Activated T-helper 17 cell treated with anti-CD3 and anti-CD28 coated beads, Interleukin-2, amount 50 U/mL, for 72 hours (primary cell): ENCODE measurements at regions not wholly inside any gene's neighbourhood (a gene's known extent, or its start where the extent isn't known, plus 50 kb on each side); places are given as distances from the start of the nearest gene placed in this dataset.
A peak's percentile ranks its signal among the peaks of the same experiment; 100 is the strongest.

ENCODE experiments used
- ATAC-seq: fragments of 150-1000 bp; cut with Tn5 transposase; replicated peaks from 2 replicates; pipeline ENCODE4 v1.10.0; 2021; ENCODE audit warnings: mild to moderate bottlenecking, moderate library complexity
- H3K27ac Mint-ChIP-seq: one replicate; pipeline ENCODE4 v1.8.0; 2022; ENCODE audit warnings: mixed read lengths
- H3K27me3 Mint-ChIP-seq: one replicate; pipeline ENCODE4 v1.8.0; 2022; ENCODE audit warnings: mixed read lengths
- H3K36me3 Mint-ChIP-seq: one replicate; pipeline ENCODE4 v1.8.0; 2022; ENCODE audit warnings: low read depth, mild to moderate bottlenecking, mixed read lengths
- H3K4me1 Mint-ChIP-seq: one replicate; pipeline ENCODE4 v1.8.0; 2022; ENCODE audit warnings: mixed read lengths
- H3K4me3 Mint-ChIP-seq: one replicate; pipeline ENCODE4 v1.8.0; 2022; ENCODE audit warnings: mild to moderate bottlenecking, mixed read lengths
- H3K9me3 Mint-ChIP-seq: one replicate; pipeline ENCODE4 v1.8.0; 2022; ENCODE audit warnings: mixed read lengths

GRCh38 chr20:57092112-57092899 lies 174.1 kb downstream of the BMP7 start:
- H3K4me1 Mint-ChIP-seq = peaks cover 18% of the 10 kb centered on the region
- H3K27ac Mint-ChIP-seq = no peak overlapping the region
- H3K27me3 Mint-ChIP-seq = peaks cover 10% of the 10 kb centered on the region
- H3K9me3 Mint-ChIP-seq = no peaks in the 10 kb centered on the region
- H3K36me3 Mint-ChIP-seq = peaks cover 19% of the 10 kb centered on the region
- H3K4me3 Mint-ChIP-seq = no peak overlapping the region
- peak; percentile 68 for ATAC-seq

GRCh38 chr20:57092900-57093530 lies 173.4 kb downstream of the BMP7 start:
- no peak for ATAC-seq
- H3K4me1 Mint-ChIP-seq = peaks cover 18% of the 10 kb centered on the region
- no peak overlapping the region for H3K27ac Mint-ChIP-seq
- peaks cover 19% of the 10 kb centered on the region for H3K36me3 Mint-ChIP-seq
- peaks cover 6% of the 10 kb centered on the region for H3K27me3 Mint-ChIP-seq
- no peak overlapping the region for H3K4me3 Mint-ChIP-seq
- no peaks in the 10 kb centered on the region for H3K9me3 Mint-ChIP-seq

GRCh38 chr20:57093766-57094165 lies 172.7 kb downstream of the BMP7 start:
- ATAC-seq = no peak
- Mint-ChIP-seq H3K36me3 (peaks cover 19% of the 10 kb centered on the region), H3K4me1 (peaks cover 18% of the 10 kb centered on the region), H3K9me3 (no peaks in the 10 kb centered on the region), H3K4me3 (no peak overlapping the region), H3K27ac (no peak overlapping the region), H3K27me3 (peaks cover 8% of the 10 kb centered on the region)

GRCh38 chr20:57094252-57094891 lies 172.1 kb downstream of the BMP7 start:
- Mint-ChIP-seq H3K4me3 (no peak overlapping the region), H3K9me3 (no peaks in the 10 kb centered on the region), H3K4me1 (peaks cover 18% of the 10 kb centered on the region), H3K27ac (no peak overlapping the region), H3K36me3 (peaks cover 19% of the 10 kb centered on the region), H3K27me3 (peaks cover 8% of the 10 kb centered on the region)
- no peak for ATAC-seq

GRCh38 chr20:57094991-57095390 lies 171.4 kb downstream of the BMP7 start:
- H3K4me3 Mint-ChIP-seq = no peak overlapping the region
- peaks cover 17% of the 10 kb centered on the region for H3K36me3 Mint-ChIP-seq
- peaks cover 12% of the 10 kb centered on the region for H3K27me3 Mint-ChIP-seq
- peaks cover 17% of the 10 kb centered on the region for H3K4me1 Mint-ChIP-seq
- no peak overlapping the region for H3K27ac Mint-ChIP-seq
- no peak for ATAC-seq
- H3K9me3 Mint-ChIP-seq = no peaks in the 10 kb centered on the region

GRCh38 chr20:57095426-57095825 lies 171.0 kb downstream of the BMP7 start:
- peaks cover 13% of the 10 kb centered on the region for H3K36me3 Mint-ChIP-seq
- H3K4me3 Mint-ChIP-seq = no peak overlapping the region
- peaks cover 13% of the 10 kb centered on the region for H3K4me1 Mint-ChIP-seq
- H3K27me3 Mint-ChIP-seq = peaks cover 12% of the 10 kb centered on the region
- H3K27ac Mint-ChIP-seq = no peak overlapping the region
- ATAC-seq = no peak
- H3K9me3 Mint-ChIP-seq = no peaks in the 10 kb centered on the region

GRCh38 chr20:57097245-57097915 lies 169.1 kb downstream of the BMP7 start:
- no peak for ATAC-seq
- no peak overlapping the region for H3K4me3 Mint-ChIP-seq
- no peaks in the 10 kb centered on the region for H3K36me3 Mint-ChIP-seq
- peaks cover 17% of the 10 kb centered on the region for H3K27me3 Mint-ChIP-seq
- no peak overlapping the region for H3K27ac Mint-ChIP-seq
- peaks cover 1% of the 10 kb centered on the region for H3K4me1 Mint-ChIP-seq
- H3K9me3 Mint-ChIP-seq = no peaks in the 10 kb centered on the region

GRCh38 chr20:57102160-57102559 lies 164.3 kb downstream of the BMP7 start:
- Mint-ChIP-seq H3K4me3 (no peak overlapping the region), H3K36me3 (no peaks in the 10 kb centered on the region), H3K27me3 (peaks cover 20% of the 10 kb centered on the region), H3K9me3 (peaks cover 3% of the 10 kb centered on the region), H3K4me1 (no peaks in the 10 kb centered on the region), H3K27ac (no peak overlapping the region)
- no peak for ATAC-seq

- ATAC-seq = no peak
- Mint-ChIP-seq H3K4me3 (no peak overlapping the region), H3K9me3 (peaks cover 3% of the 10 kb centered on the region), H3K4me1 (no peaks in the 10 kb centered on the region), H3K27me3 (peaks cover 22% of the 10 kb centered on the region), H3K27ac (no peak overlapping the region), H3K36me3 (no peaks in the 10 kb centered on the region)
Observed at GRCh38 chr20:57102566-57102965, 163.9 kb downstream of the BMP7 start.

- H3K4me3 Mint-ChIP-seq = no peak overlapping the region
- no peaks in the 10 kb centered on the region for H3K36me3 Mint-ChIP-seq
- H3K9me3 Mint-ChIP-seq = peaks cover 3% of the 10 kb centered on the region
- H3K27me3 Mint-ChIP-seq = peaks cover 22% of the 10 kb centered on the region
- H3K27ac Mint-ChIP-seq = no peak overlapping the region
- no peaks in the 10 kb centered on the region for H3K4me1 Mint-ChIP-seq
- ATAC-seq = no peak
Observed at GRCh38 chr20:57103146-57103800, 163.2 kb downstream of the BMP7 start.

GRCh38 chr20:57104113-57104512 lies 162.3 kb downstream of the BMP7 start:
- H3K4me3 Mint-ChIP-seq = no peak overlapping the region
- peaks cover 3% of the 10 kb centered on the region for H3K9me3 Mint-ChIP-seq
- H3K27ac Mint-ChIP-seq = no peak overlapping the region
- H3K27me3 Mint-ChIP-seq = peaks cover 22% of the 10 kb centered on the region
- H3K4me1 Mint-ChIP-seq = no peaks in the 10 kb centered on the region
- H3K36me3 Mint-ChIP-seq = no peaks in the 10 kb centered on the region
- no peak for ATAC-seq

- Mint-ChIP-seq H3K27ac (no peak overlapping the region), H3K4me3 (no peak overlapping the region), H3K4me1 (no peaks in the 10 kb centered on the region), H3K27me3 (peaks cover 18% of the 10 kb centered on the region), H3K36me3 (no peaks in the 10 kb centered on the region), H3K9me3 (peaks cover 3% of the 10 kb centered on the region)
- ATAC-seq = no peak
Observed at GRCh38 chr20:57104651-57105204, 161.7 kb downstream of the BMP7 start.

GRCh38 chr20:57106030-57106682 lies 160.3 kb downstream of the BMP7 start:
- Mint-ChIP-seq H3K4me1 (no peaks in the 10 kb centered on the region), H3K4me3 (no peak overlapping the region), H3K27me3 (peaks cover 18% of the 10 kb centered on the region), H3K27ac (no peak overlapping the region), H3K36me3 (no peaks in the 10 kb centered on the region), H3K9me3 (peaks cover 3% of the 10 kb centered on the region)
- ATAC-seq = no peak
